Astrocyte (in vitro differentiated cells and primary cell): ENCODE measurements at regions not wholly inside any gene's neighbourhood (a gene's known extent, or its start where the extent isn't known, plus 50 kb on each side); places are given as distances from the start of the nearest gene placed in this dataset.

Source experiments
- CTCF ChIP-seq: IDR thresholded peaks from 2 replicates; pipeline ENCODE4 v1.5.1; 2011; ENCODE audit warnings: low read depth, mild to moderate bottlenecking, inconsistent platforms, low read length, moderate library complexity; ENCODE audit not compliant: insufficient read depth
- EZH2 ChIP-seq: IDR thresholded peaks from 2 replicates; pipeline ENCODE4 v1.6.1; 2012; ENCODE audit warnings: mild to moderate bottlenecking, low read length, inconsistent platforms; ENCODE audit not compliant: insufficient read depth

GRCh38 chr5:62979472-62979871 lies 400.9 kb downstream of the LRRC70 start:
- TF ChIP-seq CTCF = no peak
- no peak for TF ChIP-seq EZH2
